Ishikawa (cell line): ENCODE measurements at regions not wholly inside any gene's neighbourhood (a gene's known extent, or its start where the extent isn't known, plus 50 kb on each side); places are given as distances from the start of the nearest gene placed in this dataset.

Experiments
- CEBPB ChIP-seq: IDR thresholded peaks from 2 replicates; pipeline ENCODE4 v1.6.1; 2012
- CREB1 ChIP-seq: IDR thresholded peaks from 2 replicates; pipeline ENCODE4 v1.6.1; 2012; ENCODE audit warnings: low read depth
- EGR1 ChIP-seq: IDR thresholded peaks from 2 replicates; pipeline ENCODE4 v1.6.1; 2012
- EP300 ChIP-seq: IDR thresholded peaks from 2 replicates; pipeline ENCODE4 v1.6.1; 2012; ENCODE audit warnings: borderline replicate concordance
- FOXM1 ChIP-seq: IDR thresholded peaks from 2 replicates; pipeline ENCODE4 v1.6.1; 2012; ENCODE audit warnings: low read depth, borderline replicate concordance
- MAX ChIP-seq: IDR thresholded peaks from 2 replicates; pipeline ENCODE4 v1.6.1; 2012
- NFIC ChIP-seq: IDR thresholded peaks from 2 replicates; pipeline ENCODE4 v1.6.1; 2012
- RAD21 ChIP-seq: IDR thresholded peaks from 2 replicates; pipeline ENCODE4 v1.6.1; 2012; ENCODE audit warnings: low read depth
- REST ChIP-seq: IDR thresholded peaks from 2 replicates; pipeline ENCODE4 v1.6.1; 2012; ENCODE audit warnings: low read depth, mild to moderate bottlenecking
- TAF1 ChIP-seq: IDR thresholded peaks from 2 replicates; pipeline ENCODE4 v1.6.1; 2012; ENCODE audit warnings: low read depth, mild to moderate bottlenecking
- TCF12 ChIP-seq: IDR thresholded peaks from 2 replicates; pipeline ENCODE4 v1.6.1; 2012; ENCODE audit warnings: low read depth
- TEAD4 ChIP-seq: IDR thresholded peaks from 2 replicates; pipeline ENCODE4 v1.6.1; 2012
- USF1 ChIP-seq: IDR thresholded peaks from 2 replicates; pipeline ENCODE4 v1.6.1; 2012
- YY1 ChIP-seq: IDR thresholded peaks from 2 replicates; pipeline ENCODE4 v1.6.1; 2012; ENCODE audit warnings: low read depth
- ZBTB7A ChIP-seq: IDR thresholded peaks from 2 replicates; pipeline ENCODE4 v1.6.1; 2012; ENCODE audit warnings: low read depth

- no peak for TF ChIP-seq ZBTB7A
- no peak for TF ChIP-seq CEBPB
- TF ChIP-seq MAX = no peak
- no peak for TF ChIP-seq CREB1
- no peak for TF ChIP-seq USF1
- TF ChIP-seq REST = no peak
- TF ChIP-seq YY1 = no peak
- no peak for TF ChIP-seq EP300
- TF ChIP-seq FOXM1 = no peak
- TF ChIP-seq RAD21 = no peak
- no peak for TF ChIP-seq TEAD4
- TF ChIP-seq TCF12 = no peak
These were observed 405.7 kb upstream of the MCTP2 start for GRCh38 chr15:93825682-93826081.

GRCh38 chr15:93823971-93824913 is 407.1 kb upstream of the MCTP2 start:
- TF ChIP-seq CREB1 (no peak), EGR1 (no peak), CEBPB (no peak), REST (no peak), ZBTB7A (no peak)

- TF ChIP-seq YY1 (no peak), USF1 (no peak), RAD21 (no peak), REST (no peak), EGR1 (no peak), TEAD4 (no peak), EP300 (no peak), CEBPB (no peak), TAF1 (no peak), TCF12 (no peak), ZBTB7A (no peak), NFIC (no peak), FOXM1 (no peak), MAX (no peak), CREB1 (no peak)
These were observed 410.8 kb upstream of the MCTP2 start for GRCh38 chr15:93820566-93820965.

- TF ChIP-seq CEBPB (no peak), YY1 (no peak), MAX (no peak), REST (no peak)
These were observed 411.5 kb upstream of the MCTP2 start for GRCh38 chr15:93819826-93820225.
